Keratinocyte (primary cell): ENCODE measurements at regions not wholly inside any gene's neighbourhood (a gene's known extent, or its start where the extent isn't known, plus 50 kb on each side); places are given as distances from the start of the nearest gene placed in this dataset.

Source experiments
- DNase-seq: peaks from one replicate; pipeline ENCODE4 v3.0.0-alpha.2; 2011; ENCODE audit warnings: low read depth, missing footprints, low spot score
- FAIRE-seq: peaks from 2 replicates; lab custom pipeline; 2011; peaks lifted over from hg19 to GRCh38; lab: Jason Lieb, UNC
- H2AFZ ChIP-seq: 2 replicates; pipeline ENCODE4 v1.6.0; 2012; ENCODE audit warnings: low read length, control low read depth, inconsistent platforms; ENCODE audit not compliant: control insufficient read depth
- H3K27ac ChIP-seq: 2 replicates; pipeline ENCODE4 v1.5.1; 2011; ENCODE audit warnings: low read length; ENCODE audit not compliant: control insufficient read depth, insufficient read depth
- H3K27me3 ChIP-seq: 3 replicates; pipeline ENCODE4 v1.6.0; 2011; ENCODE audit warnings: low read length; ENCODE audit not compliant: control insufficient read depth, insufficient read depth; ENCODE audit errors: extremely low read depth
- H3K36me3 ChIP-seq, 2 experiments: 2 replicates in 1 of 2; 3 replicates in 1 of 2; pipeline ENCODE4 v1.5.1; 2011; ENCODE audit warnings: low read length in 2 of 2, mild to moderate bottlenecking in 1 of 2; ENCODE audit not compliant: control insufficient read depth in 2 of 2, insufficient read depth in 2 of 2; ENCODE audit errors: extremely low read depth in 1 of 2
- H3K4me1 ChIP-seq: 3 replicates; pipeline ENCODE4 v1.5.1; 2011; ENCODE audit warnings: low read length; ENCODE audit not compliant: control insufficient read depth, insufficient read depth; ENCODE audit errors: extremely low read depth
- H3K4me2 ChIP-seq: 3 replicates; pipeline ENCODE4 v1.6.0; 2011; ENCODE audit warnings: low read depth, low read length; ENCODE audit not compliant: control insufficient read depth, insufficient read depth; ENCODE audit errors: extremely low read depth
- H3K4me3 ChIP-seq, 3 experiments: fragments of 200-600 bp in 1 of 3; sonication (generic) in 1 of 3; 2 replicates in 2 of 3; 3 replicates in 1 of 3; pipeline ENCODE4 v1.5.1; 2011 to 2016; ENCODE audit warnings: low read length in 3 of 3, mild to moderate bottlenecking in 3 of 3, control low read depth in 2 of 3, inconsistent platforms in 1 of 3, low read depth in 1 of 3, mixed read lengths in 1 of 3, mixed run types in 1 of 3, moderate library complexity in 1 of 3; ENCODE audit not compliant: control insufficient read depth in 2 of 3, insufficient read depth in 2 of 3; ENCODE audit errors: extremely low read depth in 1 of 3
- H3K79me2 ChIP-seq: 2 replicates; pipeline ENCODE4 v1.6.0; 2012; ENCODE audit warnings: low read length; ENCODE audit not compliant: control insufficient read depth, insufficient read depth
- H3K9ac ChIP-seq: 3 replicates; pipeline ENCODE4 v1.6.0; 2011; ENCODE audit warnings: low read length; ENCODE audit not compliant: control insufficient read depth, insufficient read depth; ENCODE audit errors: extremely low read depth
- H3K9me1 ChIP-seq: 3 replicates; pipeline ENCODE4 v1.6.0; 2011; ENCODE audit warnings: low read length; ENCODE audit not compliant: control insufficient read depth, insufficient read depth; ENCODE audit errors: extremely low read depth
- H3K9me3 ChIP-seq: 2 replicates; pipeline ENCODE4 v1.5.1; 2012; ENCODE audit warnings: low read depth, low read length; ENCODE audit not compliant: control insufficient read depth
- H4K20me1 ChIP-seq: 3 replicates; pipeline ENCODE4 v1.6.0; 2011; ENCODE audit warnings: low read length; ENCODE audit not compliant: control insufficient read depth, insufficient read depth; ENCODE audit errors: extremely low read depth
- EZH2 ChIP-seq: IDR thresholded peaks from one replicate; pipeline ENCODE4 v1.6.1; 2012; ENCODE audit warnings: inconsistent platforms, mild to moderate bottlenecking, low read length, moderate library complexity
- dilution Hi-C: fragments of 300-500 bp; cut with MboI; formaldehyde crosslinking; loops from one replicate; pipeline ENCODE4 v1.7.0; 2020; ENCODE audit warnings: low sequenced_read_pairs; ENCODE audit not compliant: extremely low pct_ligation_motif_present
- TF ChIP-seq, protein P1 (sequence below), 3 experiments: IDR thresholded peaks in 1 of 3; conservative IDR thresholded peaks in 1 of 3; optimal IDR thresholded peaks in 1 of 3; 2 replicates in 2 of 3; 3 replicates in 1 of 3; pipeline versions ENCODE3 to v1.5.1; 2011; ENCODE audit warnings: low read length in 3 of 3, mild to moderate bottlenecking in 3 of 3, moderate library complexity in 2 of 3, control low read depth in 1 of 3, inconsistent platforms in 1 of 3; ENCODE audit not compliant: insufficient read depth in 2 of 3; ENCODE audit errors: extremely low read depth in 1 of 3

DNA sequence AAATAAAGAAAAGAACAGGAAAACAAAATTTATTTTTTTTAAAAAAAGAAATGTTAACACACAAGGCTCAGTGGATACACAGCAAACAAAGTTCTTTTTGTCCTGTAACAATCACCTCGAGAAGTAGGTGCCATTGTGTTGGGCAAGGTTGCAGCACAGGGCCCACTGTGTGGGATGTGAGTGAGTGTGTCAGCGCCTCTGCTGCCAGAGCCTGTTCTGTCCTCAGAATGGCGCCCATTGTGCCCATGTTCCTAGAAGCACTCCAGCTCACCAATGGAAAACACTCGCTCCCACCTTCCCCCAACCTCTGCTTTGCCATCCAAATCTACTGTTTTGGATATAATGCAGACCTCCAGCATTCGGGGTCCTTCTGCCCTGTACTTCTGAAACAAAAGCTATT, 84.9 kb upstream of the CLDN18 start:
- FAIRE-seq (no peak), DNase-seq (no peak)
- no peak overlapping the region for H3K4me2 ChIP-seq
- H2AFZ ChIP-seq, result no peak overlapping the region
- no peaks in the 10 kb centered on the region for H4K20me1 ChIP-seq
- H3K27me3 ChIP-seq, result no peaks in the 10 kb centered on the region
- no peaks in the 10 kb centered on the region for H3K79me2 ChIP-seq
- H3K9ac ChIP-seq, result no peak overlapping the region
- no peak overlapping the region for H3K4me3 ChIP-seq
- no peaks in the 10 kb centered on the region for H3K9me1 ChIP-seq
- no peaks in the 10 kb centered on the region for H3K9me3 ChIP-seq
- dilution Hi-C loops, result no loop called here
- TF ChIP-seq EZH2, result no peak
- TF ChIP-seq, protein P1, sequence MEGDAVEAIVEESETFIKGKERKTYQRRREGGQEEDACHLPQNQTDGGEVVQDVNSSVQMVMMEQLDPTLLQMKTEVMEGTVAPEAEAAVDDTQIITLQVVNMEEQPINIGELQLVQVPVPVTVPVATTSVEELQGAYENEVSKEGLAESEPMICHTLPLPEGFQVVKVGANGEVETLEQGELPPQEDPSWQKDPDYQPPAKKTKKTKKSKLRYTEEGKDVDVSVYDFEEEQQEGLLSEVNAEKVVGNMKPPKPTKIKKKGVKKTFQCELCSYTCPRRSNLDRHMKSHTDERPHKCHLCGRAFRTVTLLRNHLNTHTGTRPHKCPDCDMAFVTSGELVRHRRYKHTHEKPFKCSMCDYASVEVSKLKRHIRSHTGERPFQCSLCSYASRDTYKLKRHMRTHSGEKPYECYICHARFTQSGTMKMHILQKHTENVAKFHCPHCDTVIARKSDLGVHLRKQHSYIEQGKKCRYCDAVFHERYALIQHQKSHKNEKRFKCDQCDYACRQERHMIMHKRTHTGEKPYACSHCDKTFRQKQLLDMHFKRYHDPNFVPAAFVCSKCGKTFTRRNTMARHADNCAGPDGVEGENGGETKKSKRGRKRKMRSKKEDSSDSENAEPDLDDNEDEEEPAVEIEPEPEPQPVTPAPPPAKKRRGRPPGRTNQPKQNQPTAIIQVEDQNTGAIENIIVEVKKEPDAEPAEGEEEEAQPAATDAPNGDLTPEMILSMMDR (optimal IDR thresholded peaks at IDR 0.05 in 1 of 3, IDR thresholded peaks at IDR 0.05 in 1 of 3, conservative IDR thresholded peaks at IDR 0.05 in 1 of 3; ENCODE audit: extremely low read depth in 1 of 3, insufficient read depth in 2 of 3, low read length in 3 of 3), result no peak
- H3K36me3 ChIP-seq, result no peaks in the 10 kb centered on the region
- H3K27ac ChIP-seq, result no peak overlapping the region
- no peaks in the 10 kb centered on the region for H3K4me1 ChIP-seq

DNA sequence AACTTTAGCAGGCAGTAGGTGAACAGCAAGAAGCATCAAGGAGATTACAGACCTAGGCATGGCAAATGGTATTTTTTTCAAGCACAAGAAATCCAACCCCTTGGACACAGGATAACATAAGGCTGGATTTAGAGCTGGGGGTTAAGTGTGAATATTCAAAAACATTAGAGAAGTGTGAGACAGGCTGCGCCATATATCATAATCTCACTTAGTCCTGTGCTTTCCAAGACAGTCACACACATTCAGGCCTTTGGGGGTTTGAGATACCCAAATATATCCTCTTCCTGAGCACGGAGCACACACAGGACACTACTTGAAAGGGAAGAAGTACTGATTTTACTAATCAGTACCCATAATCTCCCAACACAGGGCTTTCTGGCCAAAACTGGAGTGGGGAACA, 83.0 kb upstream of the CLDN18 start:
- no peaks in the 10 kb centered on the region for H3K4me1 ChIP-seq

More for the DNA sequence above, 83.0 kb upstream of the CLDN18 start:
- DNase-seq (no peak), FAIRE-seq (no peak)
- H3K9me3 ChIP-seq, result no peaks in the 10 kb centered on the region
- H3K9me1 ChIP-seq, result no peaks in the 10 kb centered on the region
- no peak overlapping the region for H2AFZ ChIP-seq
- H3K27me3 ChIP-seq, result no peaks in the 10 kb centered on the region
- dilution Hi-C loops, result no loop called here
- no peak overlapping the region for H3K9ac ChIP-seq
- no peak overlapping the region for H3K27ac ChIP-seq
- H4K20me1 ChIP-seq, result no peaks in the 10 kb centered on the region
- no peak overlapping the region for H3K4me3 ChIP-seq
- no peaks in the 10 kb centered on the region for H3K79me2 ChIP-seq
- TF ChIP-seq EZH2, result no peak
- TF ChIP-seq, protein P1 (optimal IDR thresholded peaks at IDR 0.05 in 1 of 3, IDR thresholded peaks at IDR 0.05 in 1 of 3, conservative IDR thresholded peaks at IDR 0.05 in 1 of 3; ENCODE audit: extremely low read depth in 1 of 3, insufficient read depth in 2 of 3, low read length in 3 of 3), result no peak
- H3K4me2 ChIP-seq, result no peak overlapping the region
- H3K36me3 ChIP-seq, result no peaks in the 10 kb centered on the region
